ENCODE measurements at regions not wholly inside any gene's neighbourhood (a gene's known extent, or its start where the extent isn't known, plus 50 kb on each side); places are given as distances from the start of the nearest gene placed in this dataset.

DNA sequence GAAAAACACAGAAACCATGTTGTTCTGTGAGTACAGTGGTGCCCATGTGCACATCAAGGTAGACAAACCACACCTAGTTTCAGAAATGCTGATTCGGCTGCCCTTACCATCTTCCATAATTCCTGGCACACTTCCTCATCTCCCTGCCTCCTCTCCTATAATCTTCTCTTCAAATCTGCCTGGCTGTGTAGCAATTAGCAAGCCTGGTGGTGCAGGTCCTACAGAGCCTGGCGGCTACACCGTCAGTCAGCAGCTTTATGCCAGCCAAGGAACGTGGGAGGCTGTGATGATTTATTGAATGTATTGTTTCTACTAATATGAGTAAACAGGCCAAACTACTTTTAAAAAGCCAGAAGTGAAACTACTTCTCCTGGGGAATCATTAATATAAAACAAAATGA is 106.8 kb downstream of the SEMA6D start:
- DNase-seq, result no peak

DNA sequence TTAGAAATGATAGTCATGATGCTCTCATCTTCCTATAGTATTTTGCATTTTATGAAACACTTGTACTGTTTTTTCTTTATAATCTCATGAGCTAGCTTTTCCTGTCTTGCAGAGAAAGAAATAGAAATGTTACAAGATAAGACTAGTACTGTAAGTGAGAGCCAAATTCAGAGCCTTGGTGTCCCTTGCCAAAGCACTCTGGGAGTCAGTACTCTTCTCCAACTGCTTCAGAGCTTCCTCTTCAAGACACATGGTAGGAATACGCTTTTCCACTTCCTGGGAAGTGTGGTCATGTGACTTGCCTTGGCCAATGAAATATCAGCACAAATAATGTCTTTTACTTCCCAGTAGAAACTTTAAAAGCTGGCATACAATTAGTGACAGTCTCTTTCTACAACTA is 112.4 kb downstream of the SEMA6D start:
- no peak for DNase-seq

DNA sequence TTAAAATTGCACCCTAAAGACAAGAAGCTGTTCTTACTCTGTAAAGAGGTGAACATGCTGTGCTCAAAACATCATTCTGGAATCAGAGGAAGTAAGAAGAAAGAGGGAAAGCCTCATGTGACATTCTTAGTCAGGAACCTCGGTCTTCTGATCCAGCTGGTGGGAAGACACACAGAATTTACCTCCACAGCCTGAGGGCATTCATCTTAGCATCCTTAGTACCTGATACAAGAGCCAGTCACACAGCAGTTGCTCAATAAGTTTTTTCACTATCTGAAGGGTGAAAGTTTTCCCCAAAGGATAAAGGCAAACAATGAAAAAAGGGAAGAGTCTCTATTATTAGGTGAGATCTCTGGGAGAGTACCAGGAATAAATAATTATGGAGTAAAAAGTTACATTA is 116.8 kb downstream of the SEMA6D start:
- no peak for DNase-seq

DNA sequence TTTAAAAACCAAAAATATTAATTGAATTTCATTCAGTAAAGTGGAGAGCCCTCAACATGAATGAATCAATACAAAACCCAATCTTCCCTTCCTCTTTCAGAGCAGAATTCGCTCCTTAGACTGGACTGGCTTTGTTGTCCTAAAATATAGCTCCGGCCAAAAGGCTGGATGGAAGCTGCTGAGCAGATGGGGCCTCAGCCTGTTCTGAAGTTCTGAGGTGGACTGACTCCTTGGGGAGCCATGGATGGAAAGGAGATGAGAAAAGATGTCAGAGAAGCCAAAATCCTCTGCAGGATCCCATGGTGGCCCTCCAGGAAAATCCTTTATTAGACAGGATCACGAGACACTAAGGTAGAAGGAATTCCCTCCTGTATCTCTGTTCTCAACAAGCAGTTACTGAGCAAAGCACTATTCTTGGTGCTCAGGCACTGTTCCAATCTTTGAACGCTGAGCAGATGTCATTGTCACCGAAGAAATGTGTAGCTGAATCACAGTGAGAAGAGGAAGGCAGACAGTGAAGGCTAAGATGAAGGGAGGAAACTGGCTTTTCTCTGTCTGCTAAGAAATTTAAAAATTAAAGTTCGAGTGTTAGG is 122.0 kb downstream of the SEMA6D start:
- no peak for DNase-seq

DNA sequence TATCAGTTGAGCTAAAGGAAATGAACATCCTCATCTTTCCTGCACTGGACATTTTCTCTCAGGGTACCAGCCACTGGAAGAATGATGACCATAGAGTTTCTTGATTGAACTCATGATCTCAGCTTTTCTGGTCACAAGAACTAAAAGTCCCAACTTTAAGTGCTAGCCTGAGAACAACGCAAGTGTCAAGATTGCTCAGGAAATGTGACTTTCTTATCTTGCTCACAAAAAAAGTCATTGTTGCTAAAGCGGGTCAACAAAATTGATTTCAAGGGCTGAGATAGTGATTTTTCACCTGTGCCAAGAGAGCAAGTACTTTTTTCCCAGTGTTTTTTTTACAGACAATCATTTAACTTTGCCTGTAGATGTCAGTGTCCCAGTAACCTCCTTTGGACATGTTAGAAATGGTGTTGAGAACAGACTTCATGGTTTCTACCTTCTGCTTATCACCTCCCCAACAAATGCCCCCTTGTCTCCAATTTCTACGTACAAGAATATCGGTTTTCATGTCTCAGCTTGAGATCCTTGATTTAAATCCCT is 125.9 kb downstream of the SEMA6D start:
- DNase-seq, result no peak

DNA sequence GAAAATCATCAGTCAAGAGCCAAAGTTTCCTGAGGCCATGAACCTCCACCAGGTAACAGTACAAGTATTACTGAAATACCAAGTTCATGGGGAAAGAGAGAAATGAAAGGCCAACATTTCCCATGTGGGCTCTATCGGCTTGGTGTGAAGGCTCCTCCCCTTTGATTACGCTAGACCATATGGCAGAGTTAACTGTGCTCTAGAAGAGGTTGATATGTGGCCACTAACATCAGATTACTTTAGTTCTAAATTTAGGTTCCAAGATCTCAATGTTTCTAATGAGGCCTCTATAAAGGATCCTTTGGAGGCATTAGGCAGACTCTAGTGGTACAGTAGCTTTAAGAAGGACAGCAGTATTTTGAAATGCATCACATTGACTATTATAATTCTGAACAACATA is 127.1 kb downstream of the SEMA6D start:
- no peak for DNase-seq

DNA sequence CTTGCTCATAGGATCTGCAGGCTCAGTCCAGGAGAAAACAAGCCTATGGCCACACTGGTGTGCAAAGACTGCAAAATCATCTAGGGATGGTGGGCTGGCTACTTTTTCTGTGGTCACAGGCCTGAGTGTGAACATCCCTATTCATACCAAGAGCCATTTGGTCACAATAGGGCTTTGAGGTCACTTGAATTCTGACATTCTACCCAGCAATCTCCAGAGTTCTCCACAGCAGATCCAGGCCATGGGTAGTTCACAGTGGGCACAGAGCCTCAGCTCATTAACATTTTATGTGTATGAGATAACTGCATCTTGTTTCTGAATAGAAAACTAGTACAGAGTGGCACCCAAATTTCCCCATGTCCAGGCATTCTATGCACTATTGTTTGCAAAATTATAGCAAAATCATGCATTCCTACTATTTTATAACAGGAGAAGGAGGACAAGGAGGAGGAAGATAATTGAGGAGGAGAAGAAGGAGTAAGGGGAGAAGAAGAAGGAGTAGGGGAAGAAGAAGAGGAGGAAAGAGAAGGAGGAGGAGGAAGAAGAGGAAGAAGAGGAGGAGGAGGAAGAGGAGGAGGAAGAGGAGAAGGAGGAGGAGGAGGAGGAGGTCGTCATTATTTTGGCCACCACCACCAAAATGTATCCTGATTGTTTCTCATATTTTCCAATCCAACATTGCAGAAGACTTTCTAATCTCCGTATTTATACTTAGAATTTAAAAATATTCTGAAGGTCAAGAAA is 129.0 kb downstream of the SEMA6D start:
- DNase-seq, result no peak

DNA sequence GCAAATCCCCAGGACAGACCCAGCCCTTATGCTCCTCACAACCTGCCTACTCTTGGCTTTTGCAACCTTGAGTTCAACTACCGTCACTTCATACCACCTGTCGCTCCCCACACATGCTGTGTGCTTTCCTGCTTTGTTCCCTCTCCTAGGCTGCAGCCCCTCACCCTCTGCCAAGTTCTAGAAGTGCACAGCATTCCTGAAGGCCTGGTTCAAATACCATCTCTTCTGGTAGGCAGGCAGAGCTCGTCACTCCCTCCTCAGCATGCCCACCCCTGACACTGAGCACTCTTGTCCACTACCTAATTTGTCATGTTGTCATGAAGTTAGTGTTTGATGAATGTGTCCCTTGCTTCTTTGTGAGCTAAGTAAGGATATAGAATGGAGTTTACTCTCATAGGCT is 129.6 kb downstream of the SEMA6D start:
- no peak for DNase-seq

DNA sequence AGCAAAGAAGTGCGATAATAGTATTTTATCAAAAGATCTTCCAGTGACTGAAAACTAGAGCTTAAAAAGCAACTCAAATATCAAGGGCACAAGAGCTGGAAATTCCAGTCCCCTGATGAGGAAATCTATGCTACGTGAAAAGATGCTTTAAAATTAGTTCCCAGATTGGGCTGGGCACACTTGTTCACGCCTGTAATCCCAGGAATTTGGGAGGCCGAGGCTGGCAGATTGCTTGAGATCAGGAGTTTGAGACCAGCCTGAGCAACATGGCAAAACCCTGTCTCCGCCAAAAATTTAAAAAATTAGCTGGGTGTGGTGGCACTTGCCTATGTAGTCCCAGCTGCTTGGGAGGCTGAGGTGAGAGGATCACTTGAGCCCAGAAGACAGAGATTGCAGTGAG is 138.8 kb downstream of the SEMA6D start:
- DNase-seq, result no peak

DNA sequence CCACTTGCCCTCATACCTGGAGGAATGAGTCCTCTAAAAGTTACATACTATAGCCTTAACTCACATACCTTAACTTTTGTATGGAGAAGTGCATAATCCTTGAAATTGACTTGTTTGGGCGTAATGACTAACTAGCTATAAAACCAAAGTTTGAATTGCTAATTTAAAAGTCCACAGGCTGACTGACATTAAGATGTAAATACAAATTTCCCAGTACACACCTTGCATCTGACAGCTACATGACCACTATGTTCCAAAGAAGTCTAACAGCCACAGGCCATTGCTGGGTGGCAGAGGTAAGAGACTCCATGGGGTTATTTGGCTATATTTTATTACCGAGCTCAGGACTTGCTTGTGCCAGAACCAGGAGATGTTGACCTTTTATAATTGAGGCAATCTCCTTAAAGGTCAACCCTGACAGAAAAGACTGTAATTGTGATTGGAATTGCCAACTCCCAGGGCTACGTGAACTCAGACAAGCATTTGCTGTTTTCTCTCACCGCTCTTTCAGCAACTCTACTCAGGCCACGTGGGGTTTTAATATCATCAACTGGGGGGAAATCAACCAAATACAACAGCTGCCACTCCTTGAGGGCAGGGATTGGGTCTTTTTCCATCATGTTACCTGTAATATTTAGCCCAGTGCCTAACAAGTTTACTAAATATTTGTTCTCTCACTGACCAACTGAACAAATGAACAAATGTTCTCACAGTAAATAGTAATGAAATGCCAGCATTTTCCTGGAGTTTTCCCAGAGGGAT is 139.9 kb downstream of the SEMA6D start:
- DNase-seq, result no peak

DNA sequence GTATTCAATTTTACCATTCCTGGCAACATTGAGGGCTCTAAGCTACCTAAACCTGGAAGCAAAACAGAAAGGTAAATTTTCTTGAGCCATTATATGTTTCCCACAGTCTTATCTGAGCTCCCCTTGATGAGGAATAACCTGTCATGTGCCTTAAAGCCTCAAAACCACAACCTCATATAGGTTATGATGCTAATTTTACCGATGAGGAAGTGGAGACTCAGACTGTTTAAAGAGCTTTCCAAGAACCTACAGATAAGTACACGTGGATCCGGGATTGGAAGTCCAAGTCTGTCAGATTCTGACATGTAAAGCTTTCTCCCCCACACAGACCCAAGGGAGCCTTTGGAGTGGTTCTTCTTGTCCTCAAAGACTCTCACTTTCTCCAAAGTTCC is 140.5 kb downstream of the SEMA6D start:
- no peak for DNase-seq

DNA sequence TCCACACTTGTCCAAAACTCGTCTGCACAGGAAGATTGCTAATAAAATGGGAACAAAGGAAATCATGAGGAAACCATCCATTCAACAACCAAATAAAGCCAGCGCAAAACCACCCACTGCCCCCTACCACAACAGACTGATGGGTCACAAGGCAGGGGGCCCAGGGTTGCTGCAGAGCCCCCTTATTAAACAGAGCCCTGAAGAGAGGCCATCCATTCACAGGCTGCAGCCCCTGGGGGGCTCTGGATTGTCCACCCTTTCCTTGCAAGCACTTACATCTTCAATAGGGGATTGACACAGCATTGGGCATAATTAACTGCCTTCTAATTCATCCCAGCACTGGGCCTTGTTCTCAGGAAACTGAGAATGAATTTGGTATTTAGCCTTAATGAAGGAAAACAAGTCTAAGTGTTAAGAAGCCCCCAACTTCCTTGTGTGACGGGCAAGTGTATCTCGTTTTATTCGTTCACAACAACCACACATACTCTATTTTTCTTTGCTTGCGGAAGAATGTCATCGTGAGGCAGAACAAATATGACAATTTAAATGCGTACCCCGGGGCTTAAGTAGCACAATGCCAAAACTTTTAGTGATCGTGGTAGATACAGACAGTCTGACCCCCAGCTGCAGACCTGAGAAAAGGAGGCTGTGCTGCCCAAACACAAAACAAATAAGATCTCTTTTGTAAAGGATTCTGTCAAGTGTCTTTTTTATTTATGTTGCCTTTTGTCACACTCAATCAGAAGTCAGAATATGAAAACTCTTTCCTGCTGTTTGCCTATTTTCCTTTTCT is 144.0 kb downstream of the SEMA6D start:
- no peak for DNase-seq

DNA sequence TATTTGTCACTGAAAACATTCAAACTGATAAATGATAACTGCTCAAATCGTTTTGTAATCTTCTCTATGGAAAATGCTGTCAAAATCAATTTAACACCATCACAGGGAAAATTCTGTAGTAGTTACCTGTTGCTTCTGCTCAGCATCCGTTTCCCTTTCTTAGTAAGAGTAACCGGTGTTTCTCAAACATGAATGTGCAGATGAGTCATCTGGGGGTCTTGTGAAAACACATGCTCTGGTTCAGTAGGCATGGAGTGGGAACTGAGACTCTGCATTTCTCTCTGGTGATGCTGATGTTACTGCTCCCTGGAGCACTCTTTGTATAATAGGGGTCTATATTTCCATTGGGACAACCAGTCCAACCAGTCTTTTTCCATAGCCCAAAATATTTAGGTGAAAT is 145.1 kb downstream of the SEMA6D start:
- DNase-seq, result no peak

DNA sequence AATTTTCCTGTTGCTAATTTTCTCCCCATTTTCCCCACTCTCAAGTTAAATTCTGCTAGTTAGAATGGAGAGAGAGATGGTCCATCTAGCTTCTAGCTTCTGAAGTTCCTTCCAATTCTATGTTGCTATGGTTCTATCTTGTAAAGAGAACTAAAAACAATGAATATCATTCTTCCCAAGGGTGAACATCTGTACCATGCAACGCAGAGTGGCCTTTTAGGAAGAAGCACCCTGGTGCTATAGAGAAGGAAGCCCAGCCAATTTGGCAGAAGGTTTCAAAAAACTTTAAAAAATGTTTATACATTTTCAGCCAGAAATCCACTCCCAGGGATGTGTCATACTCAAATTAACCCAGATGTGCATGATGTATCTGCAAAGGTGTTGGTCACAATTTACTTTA is 149.1 kb downstream of the SEMA6D start:
- no peak for DNase-seq

DNA sequence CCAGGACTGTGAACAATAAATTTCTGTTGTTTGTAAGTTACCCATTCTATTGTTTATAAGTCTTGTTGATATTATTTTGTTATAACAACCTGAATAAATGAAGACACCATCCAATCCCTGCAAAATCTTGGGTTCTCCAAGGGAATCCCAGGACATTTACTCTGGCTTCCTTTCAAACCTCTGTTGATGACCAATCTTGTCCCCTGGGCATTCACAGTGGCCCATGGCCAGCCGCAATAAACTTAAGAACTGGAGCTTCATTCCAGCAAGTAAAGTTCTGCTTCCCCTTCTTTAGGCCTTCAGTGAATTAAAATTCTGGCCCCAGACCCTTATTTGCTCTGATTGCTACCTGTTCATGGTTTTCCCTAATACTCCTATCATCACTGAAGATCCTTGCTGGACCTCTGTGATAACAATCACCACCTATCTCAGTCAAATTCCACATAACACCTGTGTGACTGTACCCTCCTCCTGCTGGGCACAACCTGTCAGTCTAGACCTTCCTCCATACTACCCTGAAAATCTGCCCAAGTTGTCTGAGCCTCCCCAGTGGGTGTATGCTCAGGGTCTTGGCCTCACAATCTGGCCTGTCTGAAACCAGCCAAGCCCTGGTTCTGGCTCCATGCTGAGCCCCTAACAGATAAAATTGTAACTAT is 153.1 kb downstream of the SEMA6D start:
- DNase-seq, result no peak

DNA sequence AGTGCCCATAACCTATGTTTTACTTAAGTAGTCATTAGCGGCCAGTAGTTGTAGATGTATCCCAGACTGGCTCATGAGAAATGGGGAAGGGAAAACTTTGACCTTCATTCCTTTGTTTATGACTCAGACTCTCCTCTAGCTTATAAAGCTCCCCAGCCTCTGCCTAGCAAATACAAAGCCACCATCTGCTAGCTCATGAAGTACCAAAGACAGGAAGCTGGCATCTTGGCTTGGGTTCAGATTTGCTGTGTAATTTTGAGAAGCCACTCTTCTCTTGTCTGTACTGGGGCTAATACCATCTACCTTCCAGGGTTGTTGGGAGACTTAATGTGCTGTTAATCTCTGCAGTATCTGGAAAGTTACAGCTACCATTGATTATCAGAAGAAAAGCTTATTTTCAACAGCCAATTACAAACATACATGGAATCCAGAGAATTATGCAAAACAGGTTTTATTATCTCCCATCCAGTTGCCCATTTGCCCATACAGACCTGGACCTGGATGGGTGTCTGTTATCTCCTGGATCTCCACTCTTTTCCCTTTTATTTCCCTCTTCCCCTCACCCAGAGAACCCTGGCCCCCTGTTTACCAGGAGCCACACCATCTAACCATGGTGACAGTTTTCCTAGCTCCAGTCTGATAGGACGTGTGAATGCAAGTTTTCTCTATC is 153.8 kb downstream of the SEMA6D start:
- no peak for DNase-seq

DNA sequence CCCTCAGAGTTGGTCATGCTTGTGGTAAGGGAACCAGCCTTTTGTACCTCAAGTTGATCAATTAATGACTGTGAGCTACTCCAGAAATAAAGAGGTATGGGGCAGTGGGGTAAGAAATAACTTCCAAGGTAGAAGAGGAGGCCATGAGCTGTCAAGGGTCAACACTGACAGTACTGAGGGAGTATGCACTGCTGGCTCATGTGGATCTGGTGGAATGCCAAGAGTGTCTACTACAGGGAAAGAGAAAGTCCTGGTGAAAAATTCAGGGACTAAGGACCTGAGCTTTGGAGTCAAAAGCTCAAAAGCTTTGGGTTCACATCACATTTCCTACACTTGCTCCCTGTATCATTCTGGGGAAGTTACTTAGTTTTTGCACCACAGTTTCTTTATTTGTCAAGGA is 154.9 kb downstream of the SEMA6D start:
- DNase-seq, result no peak

DNA sequence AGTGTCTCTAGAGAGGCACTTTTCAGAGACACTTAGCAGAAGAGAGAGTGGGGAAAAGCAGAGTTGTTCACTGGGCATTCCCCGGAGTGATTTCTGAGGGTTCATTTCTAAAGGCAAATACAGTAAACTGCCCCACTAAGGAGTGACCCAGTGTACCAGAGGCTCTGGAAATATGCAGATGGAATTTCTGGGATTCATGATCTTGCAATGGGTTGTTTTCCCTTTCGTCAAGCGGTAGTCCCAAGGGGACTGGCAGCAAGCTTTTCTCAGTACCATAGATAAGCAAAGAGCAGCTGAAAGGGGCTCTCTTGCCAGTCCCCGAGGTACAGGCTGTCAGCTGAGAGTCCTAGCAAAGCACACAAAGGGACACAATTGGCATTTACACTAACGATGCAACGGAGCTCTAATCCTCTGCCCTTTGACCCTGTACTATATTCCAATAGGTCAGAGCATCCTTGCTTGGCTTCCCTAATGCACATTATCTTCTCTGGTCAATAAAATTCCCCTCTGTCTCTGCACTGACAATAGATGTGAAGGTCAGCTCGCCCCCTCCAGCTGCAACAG is 155.6 kb downstream of the SEMA6D start:
- DNase-seq, result no peak

DNA sequence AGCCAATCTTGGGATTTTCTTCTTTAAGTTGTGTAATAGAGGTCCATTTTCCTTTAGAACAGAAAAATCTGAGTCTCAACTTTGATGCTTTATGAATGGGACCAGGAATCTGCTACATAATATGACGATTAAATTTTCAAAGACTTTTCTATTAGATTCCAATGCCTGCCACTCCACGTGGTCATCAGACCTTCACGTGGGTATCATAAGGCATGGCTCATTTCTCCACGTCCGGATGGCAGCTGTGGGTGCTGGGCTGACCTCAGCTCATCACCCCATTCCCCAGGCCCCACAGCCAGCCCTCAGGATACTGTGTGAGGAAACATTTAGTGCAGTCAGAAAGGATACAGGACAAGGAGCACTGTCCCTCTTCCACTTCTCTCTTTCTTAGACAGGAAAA is 159.7 kb downstream of the SEMA6D start:
- no peak for DNase-seq

DNA sequence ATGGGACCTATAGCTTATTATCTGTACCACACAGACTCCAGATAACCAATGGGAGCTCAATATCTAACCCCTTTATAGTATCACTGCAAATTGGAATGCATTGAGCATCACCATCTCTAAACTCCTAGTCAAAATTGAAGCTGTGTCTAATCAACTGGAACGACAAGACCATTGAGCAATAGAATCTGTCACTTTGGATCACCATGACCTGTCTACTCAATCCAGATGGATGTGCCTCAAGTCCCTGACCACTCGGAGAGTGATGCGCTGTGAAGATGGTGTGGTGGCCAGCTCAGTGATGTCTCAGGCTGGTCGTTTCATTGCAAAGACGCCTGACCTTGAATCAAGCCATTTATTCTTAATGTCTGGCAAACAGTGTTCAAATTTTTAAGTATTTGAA is 160.5 kb downstream of the SEMA6D start:
- DNase-seq, result no peak

DNA sequence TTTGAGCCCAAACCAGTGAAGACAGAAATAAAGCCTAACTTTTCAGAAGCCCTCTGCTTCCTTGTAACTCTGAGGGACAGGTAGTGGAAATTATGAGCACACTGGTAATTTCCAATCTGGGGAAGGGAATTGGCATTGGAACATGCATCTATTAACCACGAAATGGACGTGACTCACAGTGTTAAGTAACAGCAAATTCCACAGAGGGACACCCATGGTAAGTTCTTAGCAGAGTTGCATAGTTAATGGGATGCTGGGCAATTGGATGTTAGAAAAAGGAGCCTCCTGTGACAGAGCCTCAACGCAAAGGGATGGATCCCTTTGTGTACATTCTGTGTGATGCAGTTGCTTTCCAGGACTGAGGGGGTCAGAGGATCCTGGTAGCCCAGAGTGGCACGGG is 168.6 kb downstream of the SEMA6D start:
- no peak for DNase-seq

Data from NCI-H526 treated with DMSO at 0.1 percent for 48 hours (cell line).